ENCODE measurements at regions not wholly inside any gene's neighbourhood (a gene's known extent, or its start where the extent isn't known, plus 50 kb on each side); places are given as distances from the start of the nearest gene placed in this dataset.

- no peak for DNase-seq
Measured at GRCh38 chr4:42331914-42332368, 65.3 kb upstream of the SHISA3 start.

GRCh38 chr4:42339935-42340406 is 57.3 kb upstream of the SHISA3 start:
- DNase-seq = peak; percentile 8

GRCh38 chr4:42341518-42342026 is 55.7 kb upstream of the SHISA3 start:
- DNase-seq = no peak

- DNase-seq = peak; percentile 51
Measured at GRCh38 chr4:42342459-42342858, 54.8 kb upstream of the SHISA3 start.

- no peak for DNase-seq
Measured at GRCh38 chr4:42344309-42344708, 53.0 kb upstream of the SHISA3 start.

- no peak for DNase-seq
Measured at GRCh38 chr4:42344749-42345148, 52.5 kb upstream of the SHISA3 start.

- no peak for DNase-seq
Measured at GRCh38 chr4:42345962-42346544, 51.2 kb upstream of the SHISA3 start.

GRCh38 chr4:42347076-42347475 is 50.2 kb upstream of the SHISA3 start:
- DNase-seq = no peak
